ENCODE measurements at regions not wholly inside any gene's neighbourhood (a gene's known extent, or its start where the extent isn't known, plus 50 kb on each side); places are given as distances from the start of the nearest gene placed in this dataset.

DNA sequence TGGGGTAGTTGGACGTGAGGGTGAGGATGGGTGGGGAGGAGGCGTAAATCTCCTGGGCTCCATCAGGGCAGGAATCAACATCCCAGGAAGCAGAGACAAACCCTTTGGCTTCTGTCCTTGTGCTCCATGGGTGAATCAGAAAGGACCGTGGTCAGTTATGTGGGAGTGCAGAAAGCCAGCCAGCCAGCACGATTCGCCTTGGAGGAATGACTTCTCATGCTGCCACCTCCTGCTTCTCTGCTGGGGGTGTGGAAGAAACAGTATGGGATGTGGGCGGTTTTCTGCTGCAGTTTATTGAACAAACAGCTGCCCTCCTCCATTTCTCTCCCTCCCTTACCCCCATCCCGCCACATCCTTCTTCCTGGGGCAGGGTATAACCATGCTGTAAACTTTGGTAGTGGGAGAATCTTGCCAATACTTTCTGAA is 214.5 kb downstream of the SOX4 start:
- peaks cover 0 to 2% (median 0%) of the 10 kb centered on the region in 3 donors for H3K27me3 Mint-ChIP-seq (ENCODE audit: low read depth in 3 of 3)
- H3K27ac Mint-ChIP-seq, result no peak overlapping the region
- no peak for DNase-seq
- H3K4me3 Mint-ChIP-seq, result no peak overlapping the region
- peaks cover 0 to 4% (median 0%) of the 10 kb centered on the region in 3 donors for H3K36me3 Mint-ChIP-seq
- H3K9me3 Mint-ChIP-seq, result no peaks in the 10 kb centered on the region
- H3K4me1 Mint-ChIP-seq, result no peaks in the 10 kb centered on the region

GRCh38 chr6:21808551-21809242 is 215.1 kb downstream of the SOX4 start:
- H3K27me3 Mint-ChIP-seq (ENCODE audit: low read depth in 3 of 3), result peaks cover 0 to 2% (median 0%) of the 10 kb centered on the region in 3 donors
- no peaks in the 10 kb centered on the region for H3K9me3 Mint-ChIP-seq
- H3K4me3 Mint-ChIP-seq, result no peak overlapping the region
- H3K27ac Mint-ChIP-seq, result no peak overlapping the region
- DNase-seq, result no peak
- H3K4me1 Mint-ChIP-seq, result no peaks in the 10 kb centered on the region
- H3K36me3 Mint-ChIP-seq, result peaks cover 0 to 4% (median 0%) of the 10 kb centered on the region in 3 donors

- no peak for DNase-seq
Measured at GRCh38 chr6:21811484-21811883, 217.9 kb downstream of the SOX4 start.

DNA sequence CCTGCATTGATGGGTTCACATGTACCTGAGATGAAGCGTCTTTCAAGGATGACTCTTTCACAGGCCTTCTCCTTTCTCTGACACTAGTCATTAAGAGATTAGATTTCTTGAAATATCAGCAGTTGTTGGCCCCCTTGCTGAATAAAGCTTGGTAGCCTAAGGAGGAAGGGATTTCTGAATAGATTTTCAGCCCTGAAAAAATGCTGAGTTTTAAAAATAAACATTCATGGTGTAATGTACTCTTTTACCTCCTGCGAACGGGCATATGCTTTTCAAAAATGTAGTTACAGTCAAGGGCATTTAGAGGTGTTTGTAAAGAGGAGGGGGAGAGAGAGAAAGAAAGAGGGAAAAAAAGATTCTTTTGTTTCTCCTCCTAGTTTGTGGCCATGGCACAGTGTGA is 222.7 kb downstream of the SOX4 start:
- Mint-ChIP-seq H3K27ac (no peak overlapping the region), H3K4me1 (no peaks in the 10 kb centered on the region), H3K9me3 (no peaks in the 10 kb centered on the region), H3K4me3 (no peak overlapping the region), H3K27me3 (ENCODE audit: low read depth in 3 of 3) (peaks cover 0 to 2% (median 0%) of the 10 kb centered on the region in 3 donors), H3K36me3 (no peaks in the 10 kb centered on the region)
- DNase-seq, result no peak

More at GRCh38 chr6:21811484-21811883, 217.9 kb downstream of the SOX4 start:
- no peak overlapping the region for H3K4me3 Mint-ChIP-seq
- no peak overlapping the region for H3K27ac Mint-ChIP-seq
- H3K9me3 Mint-ChIP-seq, result no peaks in the 10 kb centered on the region
- H3K36me3 Mint-ChIP-seq, result peaks cover 0 to 4% (median 0%) of the 10 kb centered on the region in 3 donors
- no peaks in the 10 kb centered on the region for H3K4me1 Mint-ChIP-seq
- H3K27me3 Mint-ChIP-seq (ENCODE audit: low read depth in 3 of 3), result peaks cover 0 to 2% (median 2%) of the 10 kb centered on the region in 3 donors

- no peaks in the 10 kb centered on the region for H3K36me3 Mint-ChIP-seq
- no peaks in the 10 kb centered on the region for H3K9me3 Mint-ChIP-seq
- no peak for DNase-seq
- no peak overlapping the region for H3K4me3 Mint-ChIP-seq
- H3K4me1 Mint-ChIP-seq, result no peaks in the 10 kb centered on the region
- H3K27ac Mint-ChIP-seq, result no peak overlapping the region
- H3K27me3 Mint-ChIP-seq (ENCODE audit: low read depth in 3 of 3), result no peaks in the 10 kb centered on the region
Measured at GRCh38 chr6:21820442-21820841, 226.9 kb downstream of the SOX4 start.

GRCh38 chr6:21823371-21823770 is 229.8 kb downstream of the SOX4 start:
- Mint-ChIP-seq H3K27ac (no peak overlapping the region), H3K27me3 (ENCODE audit: low read depth in 3 of 3) (no peaks in the 10 kb centered on the region), H3K36me3 (no peaks in the 10 kb centered on the region), H3K4me1 (no peaks in the 10 kb centered on the region), H3K9me3 (no peaks in the 10 kb centered on the region), H3K4me3 (no peak overlapping the region)
- no peak for DNase-seq

DNA sequence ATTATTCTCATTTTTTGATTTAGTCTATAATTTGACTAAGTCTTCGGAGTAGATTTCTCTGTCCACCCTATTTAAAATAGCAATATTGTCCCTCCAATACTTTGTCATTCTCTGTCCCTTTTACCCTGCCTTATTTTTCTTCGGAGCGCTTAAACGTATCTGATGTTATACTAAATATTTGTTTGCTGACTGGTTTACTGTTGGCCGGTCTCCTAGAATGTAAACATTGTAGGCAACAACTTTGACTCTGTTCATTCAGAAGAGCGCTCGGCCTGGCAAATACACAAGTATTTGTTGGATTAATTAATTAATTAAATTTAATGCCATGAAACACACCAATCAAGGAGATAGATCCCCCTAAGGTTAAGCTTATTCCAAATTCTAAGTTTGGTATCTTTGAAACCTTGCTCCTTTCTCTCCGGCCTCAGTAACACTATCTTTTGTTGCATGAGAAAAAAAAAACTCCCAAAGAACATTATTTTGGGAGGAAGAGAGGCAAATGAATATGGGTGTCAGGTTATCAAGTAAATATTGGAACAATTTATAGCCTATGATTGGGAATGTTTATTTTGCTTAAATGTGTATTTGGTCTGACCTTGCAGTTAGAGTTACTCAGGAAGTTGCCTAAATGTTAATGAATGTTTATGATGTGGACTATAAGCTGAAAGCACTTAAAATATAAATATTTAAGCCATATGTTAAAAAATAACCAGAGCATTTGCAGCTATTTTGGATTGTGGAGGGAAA is 231.1 kb downstream of the SOX4 start:
- H3K27me3 Mint-ChIP-seq (ENCODE audit: low read depth in 3 of 3), result no peaks in the 10 kb centered on the region
- no peak overlapping the region for H3K27ac Mint-ChIP-seq
- no peaks in the 10 kb centered on the region for H3K36me3 Mint-ChIP-seq
- no peaks in the 10 kb centered on the region for H3K4me1 Mint-ChIP-seq
- H3K4me3 Mint-ChIP-seq, result no peak overlapping the region
- DNase-seq, result no peak
- no peaks in the 10 kb centered on the region for H3K9me3 Mint-ChIP-seq

GRCh38 chr6:21826023-21826422 is 232.5 kb downstream of the SOX4 start:
- Mint-ChIP-seq H3K27me3 (ENCODE audit: low read depth in 3 of 3) (no peaks in the 10 kb centered on the region), H3K4me3 (no peak overlapping the region), H3K36me3 (no peaks in the 10 kb centered on the region), H3K4me1 (no peaks in the 10 kb centered on the region), H3K9me3 (peaks cover 0 to 1% (median 0%) of the 10 kb centered on the region in 6 donors), H3K27ac (no peak overlapping the region)
- no peak for DNase-seq

DNA sequence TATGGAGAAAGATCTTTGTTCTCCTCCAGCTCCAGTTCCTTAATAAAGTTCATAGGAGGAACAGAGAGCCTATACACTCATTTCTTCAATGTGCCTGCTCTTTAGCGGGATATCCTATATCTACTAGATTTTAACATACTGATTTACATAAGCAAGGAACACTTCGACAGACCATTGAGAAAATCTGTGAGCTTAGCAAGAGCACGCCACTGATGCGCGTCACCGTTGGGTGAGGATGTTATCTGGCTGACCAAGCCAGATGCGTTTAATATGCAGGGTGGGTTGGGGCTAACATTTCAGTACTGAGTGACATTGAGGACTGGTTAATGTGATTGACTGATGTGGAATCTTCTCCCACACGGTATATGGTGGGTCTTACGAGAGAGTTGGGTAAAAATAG is 233.4 kb downstream of the SOX4 start:
- Mint-ChIP-seq H3K27me3 (ENCODE audit: low read depth in 3 of 3) (no peaks in the 10 kb centered on the region), H3K9me3 (peaks cover 0 to 1% (median 0%) of the 10 kb centered on the region in 6 donors), H3K27ac (no peak overlapping the region), H3K4me1 (peaks cover 0 to 6% of the 10 kb centered on the region in 2 donors), H3K36me3 (no peaks in the 10 kb centered on the region), H3K4me3 (no peak overlapping the region)
- no peak for DNase-seq

GRCh38 chr6:21827425-21828202 is 234.1 kb downstream of the SOX4 start:
- peaks cover 0 to 1% (median 0%) of the 10 kb centered on the region in 6 donors for H3K9me3 Mint-ChIP-seq
- no peak overlapping the region for H3K27ac Mint-ChIP-seq
- H3K27me3 Mint-ChIP-seq (ENCODE audit: low read depth in 3 of 3), result no peaks in the 10 kb centered on the region
- H3K36me3 Mint-ChIP-seq, result no peaks in the 10 kb centered on the region
- no peak for DNase-seq
- H3K4me1 Mint-ChIP-seq, result peaks cover 0 to 9% of the 10 kb centered on the region in 2 donors
- no peak overlapping the region for H3K4me3 Mint-ChIP-seq

- Mint-ChIP-seq H3K4me1 (peaks cover 0 to 9% of the 10 kb centered on the region in 2 donors), H3K9me3 (peaks cover 0 to 1% (median 0%) of the 10 kb centered on the region in 6 donors), H3K36me3 (no peaks in the 10 kb centered on the region), H3K4me3 (no peak overlapping the region), H3K27ac (no peak overlapping the region), H3K27me3 (ENCODE audit: low read depth in 3 of 3) (no peaks in the 10 kb centered on the region)
- DNase-seq, result no peak
Measured at GRCh38 chr6:21828704-21829103, 235.2 kb downstream of the SOX4 start.

DNA sequence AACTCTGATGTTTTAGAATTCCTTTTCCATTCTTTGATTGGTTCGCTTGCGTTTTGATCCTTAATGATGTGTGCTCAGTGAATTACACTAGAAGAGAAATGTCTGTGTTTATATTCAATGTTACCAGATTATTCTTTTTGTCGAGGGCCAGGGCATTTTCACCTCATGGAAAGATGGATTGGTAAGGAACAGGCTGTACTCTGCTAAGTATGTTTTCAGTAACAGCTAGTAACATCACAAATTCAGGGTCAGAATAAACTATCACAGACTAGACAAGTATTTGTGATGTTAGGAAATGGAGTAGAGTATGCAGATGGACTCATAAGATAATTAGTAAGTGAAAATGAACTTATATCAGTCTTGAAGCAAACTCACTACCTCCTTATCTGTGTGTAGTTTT is 235.6 kb downstream of the SOX4 start:
- DNase-seq, result no peak
- Mint-ChIP-seq H3K4me3 (no peak overlapping the region), H3K27me3 (ENCODE audit: low read depth in 3 of 3) (peaks cover 0 to 1% (median 0%) of the 10 kb centered on the region in 3 donors), H3K36me3 (no peaks in the 10 kb centered on the region), H3K27ac (no peak overlapping the region), H3K9me3 (peaks cover 0 to 1% (median 0%) of the 10 kb centered on the region in 6 donors), H3K4me1 (peaks cover 0 to 9% of the 10 kb centered on the region in 2 donors)

DNA sequence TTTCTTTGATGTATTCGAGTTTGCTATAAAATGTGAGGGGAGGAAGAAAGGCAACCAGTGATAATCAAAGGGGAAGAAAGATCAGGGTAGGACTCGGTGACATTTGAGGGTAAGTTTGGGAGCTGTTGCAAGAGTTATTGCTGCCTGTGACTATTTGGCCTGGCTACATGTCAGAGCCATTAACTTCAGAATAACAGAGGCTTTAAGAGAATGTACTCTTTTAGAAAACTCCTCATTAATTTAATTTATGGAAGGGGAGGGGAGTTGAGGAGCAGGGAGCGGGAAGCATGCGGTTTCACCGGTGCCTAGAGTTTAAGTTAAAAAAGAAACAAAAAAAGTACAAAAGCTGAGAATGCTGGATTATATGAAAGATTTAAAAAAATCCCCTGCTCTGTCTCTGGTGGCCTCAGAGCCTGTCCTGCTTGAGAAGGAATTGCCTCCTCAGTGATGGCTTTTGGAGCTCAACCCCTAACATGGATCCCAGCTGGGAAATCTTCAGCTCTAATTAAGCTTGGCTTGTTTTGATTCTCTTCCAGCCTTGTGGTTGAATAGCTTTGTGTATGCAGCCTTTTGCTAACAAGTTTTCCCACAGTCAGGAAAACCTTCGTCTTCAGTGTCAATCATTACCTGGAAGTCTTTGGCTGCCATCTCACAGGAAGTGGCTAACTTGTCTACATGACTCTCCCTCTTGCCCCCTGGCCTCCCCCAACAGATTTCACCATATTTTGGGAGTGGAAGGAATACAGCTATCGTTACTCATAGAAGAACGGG is 238.2 kb downstream of the SOX4 start:
- H3K4me1 Mint-ChIP-seq, result peaks cover 0 to 9% of the 10 kb centered on the region in 2 donors
- no peak overlapping the region for H3K27ac Mint-ChIP-seq
- no peak overlapping the region for H3K4me3 Mint-ChIP-seq
- peaks cover 0 to 1% (median 0%) of the 10 kb centered on the region in 6 donors for H3K9me3 Mint-ChIP-seq
- H3K27me3 Mint-ChIP-seq (ENCODE audit: low read depth in 3 of 3), result peaks cover 0 to 1% (median 0%) of the 10 kb centered on the region in 3 donors
- DNase-seq, result no peak
- H3K36me3 Mint-ChIP-seq, result no peaks in the 10 kb centered on the region

All from immature natural killer cell (primary cell).